NCI-H146 (cell line): ENCODE measurements at regions not wholly inside any gene's neighbourhood (a gene's known extent, or its start where the extent isn't known, plus 50 kb on each side); places are given as distances from the start of the nearest gene placed in this dataset.
"Not testable (repeated sequence)": the region's sequence is repeated elsewhere in the genome, so short reads cannot be mapped to it uniquely, and the experiment has no call there.

Experiments
- DNase-seq: peaks from one replicate; lab custom pipeline; 2025; lab: John Stamatoyannopoulos, UW

DNA sequence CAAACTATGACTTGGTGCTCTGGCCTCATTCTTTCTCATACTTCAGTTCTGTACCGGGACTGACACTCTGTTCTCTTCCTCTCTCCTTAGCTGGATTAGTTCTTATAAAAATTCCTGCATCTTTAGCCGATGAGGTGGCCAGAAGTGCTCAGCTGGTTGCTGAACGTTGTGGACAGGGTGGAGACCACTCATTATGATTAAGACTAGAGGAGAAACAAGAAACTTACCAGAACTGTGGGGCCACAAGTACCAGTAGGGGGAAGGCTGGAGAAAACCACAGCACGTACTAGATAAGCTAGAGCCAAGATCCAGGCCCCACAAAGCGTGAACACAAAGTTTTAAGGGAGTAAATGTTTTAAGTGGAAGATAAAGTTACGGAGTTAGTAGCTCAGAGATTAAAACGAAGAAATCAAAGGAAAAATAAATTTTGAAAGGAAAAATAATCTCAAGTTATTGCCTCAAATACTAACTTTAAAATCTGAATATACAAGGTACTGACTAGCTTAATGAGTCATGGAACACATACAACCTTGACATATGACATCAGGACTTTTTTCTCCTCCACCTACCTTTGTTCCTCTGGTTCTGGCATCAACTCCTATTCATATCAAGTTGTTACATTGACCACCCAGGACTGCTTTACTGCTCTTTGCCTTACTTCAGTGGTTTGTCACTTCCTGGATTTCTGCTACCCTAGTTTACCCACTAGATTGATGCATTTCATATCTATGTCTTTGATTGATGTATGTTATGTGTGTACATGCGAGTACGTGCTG lies 469.0 kb downstream of the TFEC start:
- no peak for DNase-seq

DNA sequence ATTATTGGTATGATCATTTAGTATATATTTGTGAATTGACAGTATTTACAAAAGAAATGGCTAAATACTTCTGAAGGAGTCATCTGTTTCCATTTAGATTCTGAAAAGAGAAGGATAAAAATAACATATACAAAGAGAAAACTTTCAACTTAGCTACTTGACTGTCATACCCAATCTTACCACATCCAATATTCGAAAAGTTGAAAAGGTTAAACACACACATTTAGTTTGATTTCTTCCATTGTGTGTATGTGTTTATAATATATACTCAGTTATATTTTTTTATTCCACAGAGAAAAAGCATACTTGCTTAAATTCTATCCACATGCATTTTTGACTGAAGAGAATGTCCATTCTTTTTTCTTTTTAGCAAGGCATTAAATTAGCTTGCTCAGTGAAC lies 470.7 kb downstream of the TFEC start:
- DNase-seq, result no peak

GRCh38 chr7:115558161-115558560 lies 472.4 kb downstream of the TFEC start:
- DNase-seq, result no peak

DNA sequence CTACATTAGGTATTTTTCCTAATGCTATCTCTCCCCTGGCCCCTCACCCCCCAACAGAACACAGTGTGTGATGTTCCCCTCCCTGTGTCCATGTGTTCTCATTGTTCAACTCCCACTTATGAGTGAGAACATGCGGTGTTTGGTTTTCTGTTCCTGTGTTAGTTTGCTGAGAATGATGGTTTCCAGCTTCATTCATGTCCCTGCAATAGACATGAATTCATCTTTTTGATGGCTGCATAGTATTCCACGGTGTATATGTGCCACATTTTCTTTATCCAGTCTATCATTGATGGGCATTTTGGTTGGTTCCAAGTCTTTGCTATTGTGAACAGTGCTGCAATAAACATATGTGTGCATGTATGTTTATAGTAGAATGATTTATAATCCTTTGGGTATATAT lies 473.3 kb downstream of the TFEC start:
- DNase-seq, result not testable (repeated sequence)

GRCh38 chr7:115552766-115553165 lies 477.8 kb downstream of the TFEC start:
- DNase-seq, result no peak

DNA sequence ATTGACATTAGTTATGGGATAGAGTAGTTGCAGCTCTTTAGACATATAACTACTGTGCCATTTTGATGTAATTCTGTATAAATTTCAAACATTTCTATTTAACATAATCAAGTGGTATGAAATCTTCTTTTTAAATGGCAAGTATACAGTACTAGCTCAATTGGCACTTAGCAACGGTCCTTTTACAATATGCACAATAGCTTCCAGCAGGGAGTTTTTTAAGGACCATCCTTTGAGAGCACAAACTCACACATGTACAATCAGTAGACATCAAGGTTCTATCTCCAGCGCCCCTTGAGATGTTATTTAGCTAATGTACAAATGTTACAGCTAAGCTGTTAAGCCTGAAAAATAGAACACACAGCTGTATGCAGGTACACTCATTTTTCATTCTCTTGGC lies 480.7 kb downstream of the TFEC start:
- DNase-seq, result no peak

DNA sequence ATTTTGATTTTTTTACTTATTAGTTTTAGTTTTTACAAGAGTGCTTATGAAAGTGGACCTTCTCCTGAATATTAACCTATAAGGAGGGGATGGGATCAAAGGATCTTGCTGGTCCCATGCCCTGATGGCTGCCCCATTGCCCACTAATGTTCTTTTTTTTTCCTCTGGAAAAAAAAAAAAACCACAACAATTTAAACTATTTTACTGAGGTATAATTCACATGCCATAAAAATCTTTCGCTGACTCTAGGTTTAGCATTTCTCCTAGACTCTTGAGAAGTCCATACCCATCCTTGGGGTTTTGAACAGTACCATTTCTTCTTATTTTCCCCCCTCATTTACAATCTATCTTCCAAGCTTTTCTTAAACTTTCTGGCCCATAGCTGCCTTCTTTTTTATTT lies 481.8 kb downstream of the TFEC start:
- no peak for DNase-seq

GRCh38 chr7:115546790-115547189 lies 483.8 kb downstream of the TFEC start:
- no peak for DNase-seq

DNA sequence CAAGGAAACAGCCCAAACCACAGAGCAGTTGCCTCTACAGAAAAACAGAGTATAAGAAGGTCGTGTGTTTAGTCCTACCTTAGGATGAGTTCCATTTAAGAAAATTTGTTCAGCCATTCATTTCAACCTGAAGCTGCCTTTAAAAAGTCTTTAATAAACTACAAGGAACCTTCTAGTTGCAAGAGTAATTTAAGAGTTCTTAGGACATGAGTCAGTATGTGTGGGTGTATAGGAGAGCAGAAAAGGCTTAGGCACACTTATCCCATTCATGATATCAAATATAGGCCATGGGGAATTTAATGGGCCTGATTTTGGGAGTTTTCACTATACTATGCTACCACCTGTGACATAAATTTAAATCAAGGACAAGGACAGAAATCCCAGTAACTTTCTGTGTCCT lies 496.8 kb downstream of the TFEC start:
- no peak for DNase-seq

GRCh38 chr7:115526278-115526677 lies 504.3 kb downstream of the TFEC start:
- no peak for DNase-seq

- DNase-seq, result no peak
Measured at GRCh38 chr7:115522174-115522573, 508.4 kb downstream of the TFEC start.

GRCh38 chr7:115516341-115516740 lies 514.2 kb downstream of the TFEC start:
- no peak for DNase-seq

GRCh38 chr7:115511330-115511729 lies 519.2 kb downstream of the TFEC start:
- no peak for DNase-seq

DNA sequence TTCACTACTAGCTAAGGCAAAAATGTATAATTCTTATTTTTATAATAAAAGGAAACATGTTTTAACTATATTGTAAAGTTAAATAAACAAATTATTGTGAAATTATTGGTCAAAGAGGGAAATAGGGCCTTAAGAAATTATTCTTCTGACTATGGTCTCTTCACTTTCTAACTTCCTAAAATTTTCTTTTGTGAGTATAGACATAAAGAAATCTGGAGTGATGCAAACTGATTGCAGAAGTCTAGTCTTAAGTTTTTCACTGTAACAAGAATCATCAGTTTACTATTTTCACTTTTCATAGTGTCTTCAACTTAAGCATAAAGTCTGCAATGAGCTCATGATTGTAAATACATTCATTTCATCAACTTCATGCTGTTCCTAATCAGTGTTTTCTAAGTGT lies 525.4 kb downstream of the TFEC start:
- no peak for DNase-seq

DNA sequence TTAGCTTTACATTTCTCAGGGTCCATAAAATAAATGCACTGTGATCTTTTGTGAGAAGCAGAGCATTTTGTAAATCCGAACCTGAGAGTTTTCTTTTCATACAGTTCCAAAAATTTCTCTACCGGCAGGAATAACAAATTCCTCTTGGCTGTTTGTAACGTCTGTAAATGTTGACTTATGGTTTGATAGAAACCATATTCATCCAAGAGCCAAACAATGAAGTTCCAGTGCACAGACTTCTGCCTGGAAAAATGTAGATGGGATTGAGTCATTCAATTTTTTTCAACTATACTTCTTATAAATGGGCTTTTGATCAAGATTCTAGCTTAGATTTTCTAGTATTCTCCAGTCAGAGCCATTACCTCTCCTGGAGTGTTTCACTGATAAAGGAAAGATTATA lies 530.6 kb downstream of the TFEC start:
- no peak for DNase-seq

GRCh38 chr7:115496006-115496405 lies 534.6 kb downstream of the TFEC start:
- no peak for DNase-seq

GRCh38 chr7:115494529-115495147 lies 535.9 kb downstream of the TFEC start:
- no peak for DNase-seq

DNA sequence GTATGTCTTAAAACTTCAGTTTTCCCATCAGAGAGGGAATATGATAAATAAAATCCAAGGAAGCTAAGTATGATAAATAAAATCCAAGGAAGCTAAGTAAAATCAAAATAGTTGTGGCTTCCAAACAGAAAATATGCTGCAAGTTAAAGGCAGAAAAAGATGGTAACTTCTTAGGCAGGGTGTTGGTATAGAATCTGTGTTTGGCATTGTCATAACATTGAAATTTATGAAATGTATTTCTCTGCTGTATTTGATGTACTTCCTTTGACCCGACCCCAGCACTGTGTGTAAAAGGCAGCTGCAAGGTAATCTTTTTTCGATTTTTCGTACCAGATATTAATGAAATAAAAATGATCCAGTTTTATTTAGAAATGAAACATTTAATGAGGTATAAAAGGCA lies 537.2 kb downstream of the TFEC start:
- DNase-seq, result no peak

DNA sequence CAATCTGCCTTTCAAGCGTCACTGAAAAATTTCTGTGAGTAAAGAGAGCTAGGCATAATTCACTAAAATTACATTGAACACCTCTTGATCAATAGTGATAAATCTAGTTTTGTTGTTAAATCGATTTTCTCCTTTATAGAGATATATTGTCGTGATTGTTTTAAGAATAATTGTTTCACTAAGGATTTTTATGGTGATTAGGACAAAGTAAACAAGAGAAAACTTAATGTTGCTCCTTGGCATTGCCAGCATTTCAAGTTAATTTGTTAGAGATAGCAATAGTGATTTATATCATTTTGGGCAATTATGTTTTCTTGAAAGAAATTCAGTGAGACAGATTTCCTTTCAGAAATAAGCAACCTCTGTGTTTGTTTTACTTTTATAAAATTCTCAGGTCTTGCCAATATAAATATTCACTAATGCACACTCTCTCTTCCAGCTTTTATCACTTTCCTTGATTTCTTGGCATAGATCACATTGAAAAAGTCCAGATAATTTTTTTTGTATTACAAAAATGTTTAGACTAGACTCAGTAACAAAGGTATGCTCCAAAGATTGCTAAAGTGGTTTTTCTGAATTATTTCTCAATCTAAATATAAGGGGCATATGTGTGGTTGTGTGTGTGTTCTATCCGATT lies 538.7 kb downstream of the TFEC start:
- no peak for DNase-seq

DNA sequence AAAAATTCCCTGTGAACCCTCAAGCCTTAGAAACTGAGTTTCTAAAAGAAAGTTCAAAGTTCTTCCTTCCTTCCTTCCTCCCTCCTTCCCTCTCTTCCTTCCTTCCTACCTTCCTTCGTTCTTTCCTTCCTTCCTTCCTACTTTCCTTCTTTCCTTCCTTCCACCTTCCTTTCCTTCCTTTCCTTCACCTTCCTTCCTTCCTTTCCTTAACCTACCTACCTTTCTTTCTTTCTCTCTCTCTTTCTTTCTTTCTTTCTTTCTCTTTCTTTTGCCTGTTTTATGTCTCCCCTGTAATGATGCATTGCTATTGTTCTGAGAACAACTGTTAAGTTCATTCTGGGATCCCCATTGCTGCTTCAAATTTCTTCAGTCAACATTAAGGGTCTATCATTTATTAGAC lies 551.1 kb downstream of the TFEC start:
- DNase-seq, result no peak

DNA sequence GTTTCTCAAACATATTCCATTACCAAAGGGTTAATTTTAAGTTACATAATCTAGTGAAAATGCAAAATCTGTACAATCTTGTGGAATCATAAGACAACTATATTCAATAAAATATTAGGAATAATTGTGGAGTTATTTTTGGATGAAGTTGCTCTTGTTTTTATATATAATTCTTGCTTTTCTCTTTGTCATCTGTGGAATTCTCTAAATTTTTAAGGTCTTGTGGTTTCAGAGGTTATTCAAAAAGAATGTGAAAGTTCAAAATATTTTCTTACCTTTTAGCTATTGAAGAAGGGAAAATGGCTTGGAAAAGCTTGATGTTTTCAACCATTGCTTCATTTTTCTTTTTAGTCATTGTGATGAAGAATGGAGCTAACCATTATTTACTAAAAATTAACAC lies 552.1 kb downstream of the TFEC start:
- no peak for DNase-seq

DNA sequence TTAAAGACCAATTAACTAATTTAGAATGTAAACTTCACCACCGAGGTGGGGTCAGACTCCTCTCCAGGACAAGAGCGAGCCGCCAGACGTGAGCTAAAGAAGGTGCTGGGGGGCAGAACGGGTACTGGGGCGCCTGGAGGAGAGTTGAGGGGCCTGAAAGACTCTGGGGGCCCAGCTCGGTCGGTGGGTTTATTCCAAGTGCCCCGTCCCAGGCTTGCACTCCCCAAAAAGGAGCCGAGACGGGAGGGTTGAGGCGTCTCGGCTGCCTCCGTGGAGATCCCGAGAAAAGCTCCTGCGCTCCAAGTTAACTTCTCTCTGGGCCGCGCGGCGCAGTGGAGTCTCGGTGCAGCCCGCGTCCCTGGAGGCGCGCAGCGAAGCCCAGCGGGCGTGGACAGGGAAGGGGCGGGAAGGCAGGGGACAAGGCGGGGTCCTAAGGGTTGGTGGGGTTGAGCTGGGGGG lies 553.3 kb downstream of the TFEC start:
- no peak for DNase-seq

- peak; percentile 1 for DNase-seq
Measured at GRCh38 chr7:115476671-115477181, 553.8 kb downstream of the TFEC start.
